ENCODE measurements at regions not wholly inside any gene's neighbourhood (a gene's known extent, or its start where the extent isn't known, plus 50 kb on each side); places are given as distances from the start of the nearest gene placed in this dataset.

GRCh38 chr5:167528651-167529050, 762.8 kb upstream of the WWC1 start:
- CTCF ChIA-PET: interaction anchor here (0.7 to 1.6 kb wide), 15 partner anchors 14 to 519 kb away, joined by 3 to 10 read pairs (median 4); no protein-coding TSS in a partner anchor
- no peak overlapping the region for H3K27ac Mint-ChIP-seq
- ATAC-seq: peak; percentile 34; the same call in 1 of the 2 replicates

More at GRCh38 chr5:167528651-167529050, 762.8 kb upstream of the WWC1 start:
- no peaks in the 10 kb centered on the region for H3K36me3 Mint-ChIP-seq
- peaks cover 5% of the 10 kb centered on the region for H3K9me3 Mint-ChIP-seq
- peaks cover 19% of the 10 kb centered on the region for H3K4me1 Mint-ChIP-seq
- no peaks in the 10 kb centered on the region; the same call in 1 of the 2 replicates for H3K27me3 Mint-ChIP-seq (ENCODE audit: low read depth)
- POLR2A ChIA-PET: interaction anchor here (0.6 kb wide), 1 partner anchor 131 kb away, joined by 3 read pairs; no protein-coding TSS in a partner anchor
- H3K4me3 Mint-ChIP-seq: no peak overlapping the region
- no peak for DNase-seq (ENCODE audit: low spot score)
- TF ChIP-seq CDX4 (CRISPR knock-in tag; IDR thresholded peaks at IDR 0.05; ENCODE audit: borderline replicate concordance) (no peak), ZNF396 (CRISPR knock-in tag; IDR thresholded peaks at IDR 0.05; ENCODE audit: borderline replicate concordance) (no peak), MLX (CRISPR knock-in tag; IDR thresholded peaks at IDR 0.05) (no peak), ZNF121 (CRISPR knock-in tag; IDR thresholded peaks at IDR 0.05) (no peak), ARID4B (CRISPR knock-in tag; IDR thresholded peaks at IDR 0.05; ENCODE audit: borderline replicate concordance) (no peak), MAX (CRISPR knock-in tag; IDR thresholded peaks at IDR 0.05) (no peak), CTCF (IDR thresholded peaks at IDR 0.05) (no peak), JAZF1 (CRISPR knock-in tag; IDR thresholded peaks at IDR 0.05) (no peak), ZNF219 (CRISPR knock-in tag; IDR thresholded peaks at IDR 0.05; ENCODE audit: borderline replicate concordance) (no peak), MXD4 (CRISPR knock-in tag; IDR thresholded peaks at IDR 0.05; ENCODE audit: borderline replicate concordance) (no peak)
